Activated naive CD8-positive, alpha-beta T cell treated with anti-CD3 and anti-CD28 coated beads, Interleukin-2, amount 50 U/mL, for 24 hours (primary cell): ENCODE measurements at regions not wholly inside any gene's neighbourhood (a gene's known extent, or its start where the extent isn't known, plus 50 kb on each side); places are given as distances from the start of the nearest gene placed in this dataset.

Experiments
- ATAC-seq: fragments of 150-1000 bp; cut with Tn5 transposase; one replicate; pipeline ENCODE4 v1.10.0; 2021
- DNase-seq: peaks from one replicate; pipeline ENCODE4 v3.0.0; 2021
- H3K27ac Mint-ChIP-seq: one replicate; pipeline ENCODE4 v1.8.0; 2021; ENCODE audit warnings: mild to moderate bottlenecking, mixed read lengths
- H3K27me3 Mint-ChIP-seq: one replicate; pipeline ENCODE4 v1.8.0; 2021; ENCODE audit warnings: mixed read lengths
- H3K36me3 Mint-ChIP-seq: one replicate; pipeline ENCODE4 v1.8.0; 2021; ENCODE audit warnings: low read depth, mixed read lengths
- H3K4me1 Mint-ChIP-seq: one replicate; pipeline ENCODE4 v1.8.0; 2021; ENCODE audit warnings: mixed read lengths
- H3K4me3 Mint-ChIP-seq: one replicate; pipeline ENCODE4 v1.8.0; 2021; ENCODE audit warnings: mild to moderate bottlenecking, moderate library complexity, mixed read lengths
- H3K9me3 Mint-ChIP-seq: one replicate; pipeline ENCODE4 v1.8.0; 2021; ENCODE audit warnings: mixed read lengths

GRCh38 chr6:167711768-167712730 lies 114.7 kb upstream of the AFDN start:
- DNase-seq = no peak

DNA sequence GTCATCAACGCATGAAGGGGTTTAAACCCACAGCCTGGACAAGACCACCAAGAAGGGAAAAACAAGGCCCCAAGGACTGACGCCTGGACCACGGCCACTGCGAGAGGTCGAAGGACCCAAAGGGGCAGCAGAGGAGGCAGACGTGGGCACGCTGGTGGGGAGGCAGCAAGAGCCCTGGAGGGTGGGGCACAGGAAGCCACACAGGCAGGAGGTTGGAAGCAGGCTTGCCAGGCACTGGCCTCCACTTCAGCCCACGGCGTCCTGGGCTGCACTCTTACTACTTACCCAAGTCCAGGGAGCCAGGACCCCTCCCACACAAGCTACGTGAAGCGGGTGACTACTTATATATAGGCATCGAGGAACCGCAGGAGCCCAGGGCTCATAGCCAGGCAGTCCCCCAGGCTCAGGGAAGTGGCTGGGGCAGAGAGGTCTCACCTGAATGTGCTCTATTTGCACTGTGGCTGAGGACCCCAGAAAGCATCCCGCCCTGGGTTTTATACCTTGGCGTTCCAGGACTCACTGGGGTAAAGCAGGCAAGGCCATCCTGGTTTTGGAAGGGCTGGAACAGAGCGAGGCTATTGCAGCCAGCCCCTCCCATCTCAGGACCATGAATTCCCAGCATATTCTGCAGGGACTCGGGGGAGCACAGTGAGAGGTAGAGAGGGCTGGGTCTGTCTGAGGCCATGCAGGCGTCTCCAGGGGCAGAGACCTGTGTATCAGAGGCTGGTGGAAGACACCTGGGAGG lies 113.8 kb upstream of the AFDN start:
- peaks cover 80% of the 10 kb centered on the region for H3K27me3 Mint-ChIP-seq
- H3K36me3 Mint-ChIP-seq = no peaks in the 10 kb centered on the region
- ATAC-seq = no peak
- no peak for DNase-seq
- H3K4me3 Mint-ChIP-seq = no peak overlapping the region
- no peak overlapping the region for H3K27ac Mint-ChIP-seq
- no peaks in the 10 kb centered on the region for H3K9me3 Mint-ChIP-seq
- H3K4me1 Mint-ChIP-seq = peaks cover 5% of the 10 kb centered on the region

More at GRCh38 chr6:167711768-167712730, 114.7 kb upstream of the AFDN start:
- ATAC-seq = no peak
- H3K27ac Mint-ChIP-seq = no peak overlapping the region
- no peaks in the 10 kb centered on the region for H3K9me3 Mint-ChIP-seq
- H3K36me3 Mint-ChIP-seq = no peaks in the 10 kb centered on the region
- H3K4me1 Mint-ChIP-seq = peaks cover 5% of the 10 kb centered on the region
- no peak overlapping the region for H3K4me3 Mint-ChIP-seq
- peaks cover 85% of the 10 kb centered on the region for H3K27me3 Mint-ChIP-seq

DNA sequence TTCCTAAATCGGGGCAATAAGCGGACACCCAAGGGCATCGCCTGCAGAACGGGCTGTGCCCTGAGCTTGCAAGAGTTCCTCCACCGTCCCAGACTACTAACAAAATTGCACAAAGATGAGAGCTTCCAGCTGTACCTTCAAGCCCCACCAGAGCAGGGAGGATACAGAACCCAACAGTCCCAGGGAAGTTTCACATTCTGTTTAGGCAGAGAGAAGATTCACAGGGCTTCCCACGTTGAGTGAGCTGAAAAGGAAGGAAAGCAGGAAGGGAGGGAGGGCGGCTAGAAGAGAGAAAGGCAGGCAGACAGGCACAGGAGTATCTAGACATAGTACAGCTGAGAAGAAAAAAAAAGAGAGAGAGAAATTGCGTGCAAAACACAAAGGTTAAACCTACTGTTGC lies 112.6 kb upstream of the AFDN start:
- Mint-ChIP-seq H3K36me3 (no peaks in the 10 kb centered on the region), H3K9me3 (peaks cover 3% of the 10 kb centered on the region), H3K27me3 (peaks cover 76% of the 10 kb centered on the region), H3K27ac (no peak overlapping the region), H3K4me1 (no peaks in the 10 kb centered on the region), H3K4me3 (no peak overlapping the region)
- ATAC-seq = no peak
- DNase-seq = no peak

- Mint-ChIP-seq H3K36me3 (no peaks in the 10 kb centered on the region), H3K4me3 (no peak overlapping the region), H3K9me3 (peaks cover 3% of the 10 kb centered on the region), H3K4me1 (no peaks in the 10 kb centered on the region), H3K27ac (no peak overlapping the region), H3K27me3 (peaks cover 56% of the 10 kb centered on the region)
- DNase-seq (no peak), ATAC-seq (no peak)
Observed at GRCh38 chr6:167717455-167717854, 109.3 kb upstream of the AFDN start.

- Mint-ChIP-seq H3K4me1 (no peaks in the 10 kb centered on the region), H3K27me3 (peaks cover 52% of the 10 kb centered on the region), H3K27ac (no peak overlapping the region), H3K9me3 (peaks cover 3% of the 10 kb centered on the region), H3K36me3 (no peaks in the 10 kb centered on the region), H3K4me3 (no peak overlapping the region)
- no peak for ATAC-seq
- DNase-seq = no peak
Observed at GRCh38 chr6:167717867-167718266, 108.8 kb upstream of the AFDN start.

- Mint-ChIP-seq H3K27ac (no peak overlapping the region), H3K36me3 (no peaks in the 10 kb centered on the region), H3K9me3 (peaks cover 8% of the 10 kb centered on the region), H3K27me3 (peaks cover 42% of the 10 kb centered on the region), H3K4me1 (no peaks in the 10 kb centered on the region), H3K4me3 (no peak overlapping the region)
- no peak for DNase-seq
- ATAC-seq = no peak
Observed at GRCh38 chr6:167719920-167720319, 106.8 kb upstream of the AFDN start.

- peaks cover 8% of the 10 kb centered on the region for H3K9me3 Mint-ChIP-seq
- ATAC-seq = no peak
- no peaks in the 10 kb centered on the region for H3K36me3 Mint-ChIP-seq
- no peak for DNase-seq
- H3K4me1 Mint-ChIP-seq = no peaks in the 10 kb centered on the region
- peaks cover 42% of the 10 kb centered on the region for H3K27me3 Mint-ChIP-seq
- H3K27ac Mint-ChIP-seq = no peak overlapping the region
- H3K4me3 Mint-ChIP-seq = no peak overlapping the region
Observed at GRCh38 chr6:167720456-167721285, 106.0 kb upstream of the AFDN start.

GRCh38 chr6:167721291-167721690 lies 105.4 kb upstream of the AFDN start:
- H3K27ac Mint-ChIP-seq = no peak overlapping the region
- H3K4me3 Mint-ChIP-seq = no peak overlapping the region
- H3K36me3 Mint-ChIP-seq = no peaks in the 10 kb centered on the region
- DNase-seq (no peak), ATAC-seq (no peak)
- H3K9me3 Mint-ChIP-seq = peaks cover 8% of the 10 kb centered on the region
- no peaks in the 10 kb centered on the region for H3K4me1 Mint-ChIP-seq
- H3K27me3 Mint-ChIP-seq = peaks cover 38% of the 10 kb centered on the region

DNA sequence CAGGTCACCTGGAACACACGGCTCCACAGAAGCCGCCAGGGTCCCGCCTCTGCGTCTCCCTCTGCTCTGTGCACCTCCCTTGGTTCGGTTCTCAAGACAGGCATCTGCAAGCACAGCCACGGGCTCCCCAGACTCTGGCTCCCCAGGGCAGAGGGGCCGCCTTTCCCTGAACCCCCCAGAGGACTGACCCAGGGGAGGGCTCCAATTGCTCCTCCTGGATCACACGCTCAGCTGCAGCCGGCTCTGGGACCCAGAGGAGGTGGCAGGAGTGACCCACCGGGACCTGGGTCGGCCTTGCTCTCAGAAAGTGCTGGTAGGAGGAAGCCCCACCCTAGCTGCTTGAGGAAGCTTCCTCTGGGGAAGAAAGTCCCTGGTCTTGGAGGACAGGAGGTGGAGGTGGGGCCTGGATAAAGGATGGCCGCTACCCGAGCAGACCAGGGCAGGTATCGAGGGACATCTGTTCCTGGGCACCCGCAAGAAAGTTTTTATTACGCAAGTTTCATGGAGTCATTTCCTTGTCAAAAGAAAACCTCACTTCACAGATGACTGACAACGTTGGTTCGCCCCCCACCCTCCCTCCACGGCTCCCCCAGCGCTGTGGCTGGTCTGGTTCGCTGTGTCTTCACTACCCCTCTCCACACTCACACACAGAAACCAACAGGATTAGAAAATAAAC lies 103.9 kb upstream of the AFDN start:
- no peak for ATAC-seq
- Mint-ChIP-seq H3K4me3 (no peak overlapping the region), H3K27ac (no peak overlapping the region), H3K9me3 (peaks cover 8% of the 10 kb centered on the region), H3K36me3 (no peaks in the 10 kb centered on the region), H3K4me1 (no peaks in the 10 kb centered on the region), H3K27me3 (peaks cover 34% of the 10 kb centered on the region)
- no peak for DNase-seq

DNA sequence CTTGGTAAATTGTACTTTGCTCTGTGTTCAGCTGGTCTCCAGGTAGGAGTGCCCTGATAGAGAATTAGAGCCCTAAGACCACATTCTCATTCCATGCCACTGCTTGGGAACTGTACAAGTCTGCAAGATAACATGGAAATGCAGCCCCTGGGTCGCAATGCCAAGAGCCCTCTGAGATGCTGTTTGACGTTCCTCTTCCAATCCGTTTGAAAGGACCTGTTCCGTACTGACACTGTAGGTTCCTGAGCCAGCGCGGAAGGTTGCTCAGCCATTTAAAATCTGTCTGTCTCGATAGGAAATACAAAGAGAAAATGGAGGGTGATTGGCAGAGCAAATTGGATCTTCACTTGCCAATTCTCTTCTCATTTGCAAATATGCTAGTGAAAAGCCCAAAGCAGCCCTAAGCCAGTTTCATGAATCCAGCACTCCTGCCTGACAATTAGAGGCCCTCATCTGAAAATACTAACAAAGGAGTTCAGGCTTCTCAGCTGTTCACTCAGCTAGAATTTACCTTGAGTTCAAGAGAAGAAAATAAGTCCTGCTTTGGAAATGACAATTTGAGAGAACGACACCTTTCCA lies 100.6 kb upstream of the AFDN start:
- no peaks in the 10 kb centered on the region for H3K4me1 Mint-ChIP-seq
- H3K9me3 Mint-ChIP-seq = peaks cover 5% of the 10 kb centered on the region
- no peak overlapping the region for H3K4me3 Mint-ChIP-seq
- no peak overlapping the region for H3K27ac Mint-ChIP-seq
- DNase-seq (no peak), ATAC-seq (no peak)
- peaks cover 24% of the 10 kb centered on the region for H3K27me3 Mint-ChIP-seq
- no peaks in the 10 kb centered on the region for H3K36me3 Mint-ChIP-seq

- H3K27me3 Mint-ChIP-seq = peaks cover 11% of the 10 kb centered on the region
- no peak for DNase-seq
- H3K4me1 Mint-ChIP-seq = no peaks in the 10 kb centered on the region
- no peak overlapping the region for H3K4me3 Mint-ChIP-seq
- H3K27ac Mint-ChIP-seq = no peak overlapping the region
- no peak for ATAC-seq
- H3K36me3 Mint-ChIP-seq = no peaks in the 10 kb centered on the region
- H3K9me3 Mint-ChIP-seq = no peaks in the 10 kb centered on the region
Observed at GRCh38 chr6:167730441-167730840, 96.3 kb upstream of the AFDN start.

DNA sequence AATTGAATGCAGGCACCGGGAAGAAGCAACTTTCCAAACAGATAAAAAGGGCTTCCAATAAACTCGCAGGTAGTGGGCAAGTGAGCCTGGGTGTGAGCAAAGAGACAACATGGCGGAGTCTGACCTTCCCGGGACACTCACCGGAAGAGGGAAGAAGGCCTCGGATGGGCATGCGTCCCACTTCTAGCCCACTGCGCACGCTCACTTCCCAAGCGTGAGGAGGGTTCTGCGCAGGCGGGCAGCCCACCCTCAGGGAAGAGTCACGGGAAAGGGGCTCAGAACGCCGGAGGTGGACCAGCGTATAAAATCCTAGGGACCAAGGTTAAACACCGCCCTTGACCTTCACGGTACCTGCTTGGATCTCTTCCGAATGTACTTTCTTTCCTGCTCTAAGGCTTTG lies 95.5 kb upstream of the AFDN start:
- Mint-ChIP-seq H3K27ac (no peak overlapping the region), H3K4me3 (no peak overlapping the region), H3K9me3 (no peaks in the 10 kb centered on the region), H3K36me3 (no peaks in the 10 kb centered on the region), H3K27me3 (peaks cover 11% of the 10 kb centered on the region), H3K4me1 (no peaks in the 10 kb centered on the region)
- ATAC-seq = no peak
- no peak for DNase-seq

- Mint-ChIP-seq H3K27me3 (peaks cover 9% of the 10 kb centered on the region), H3K36me3 (no peaks in the 10 kb centered on the region), H3K4me3 (no peak overlapping the region), H3K4me1 (no peaks in the 10 kb centered on the region), H3K9me3 (no peaks in the 10 kb centered on the region), H3K27ac (no peak overlapping the region)
- DNase-seq = no peak
- no peak for ATAC-seq
Observed at GRCh38 chr6:167731731-167732422, 94.8 kb upstream of the AFDN start.
